SK-N-SH (cell line): ENCODE measurements at regions not wholly inside any gene's neighbourhood (a gene's known extent, or its start where the extent isn't known, plus 50 kb on each side); places are given as distances from the start of the nearest gene placed in this dataset.

Source experiments
- CTCF ChIA-PET: fragments of 300-600, 350-600 bp; formaldehyde crosslinking; extraction: SDS; loops from one replicate; lab custom pipeline; 2021; lab: Yijun Ruan, JAX
- POLR2A ChIA-PET: fragments of 350-600 bp; sonication (Branson Sonifier 250); formaldehyde crosslinking; extraction: SDS; loops from one replicate; lab custom pipeline; 2020; ENCODE audit warnings: antibody characterized with exemption, inconsistent platforms; lab: Yijun Ruan, JAX
- DNase-seq: peaks from one replicate; pipeline ENCODE4 v3.0.0; 2012
- H2AFZ ChIP-seq: fragments of 200-600 bp; sonication (generic); 2 replicates; pipeline ENCODE4 v1.8.1; 2016; ENCODE audit warnings: antibody characterized with exemption, mild to moderate bottlenecking, low read depth
- H3F3A ChIP-seq: fragments of 200-600 bp; sonication (generic); replicated peaks from 2 replicates; pipeline ENCODE3; 2016; ENCODE audit warnings: antibody characterized with exemption, mild to moderate bottlenecking; ENCODE audit not compliant: insufficient read depth
- H3K27ac ChIP-seq, 2 experiments: fragments of 200-500 bp in 1 of 2; fragments of 200-600 bp in 1 of 2; sonication (Bioruptor generic) in 1 of 2; sonication (generic), shearing (Covaris generic) in 1 of 2; 2 replicates each; pipeline versions ENCODE4 v1.5.1 to v1.6.1; 2014 to 2016; ENCODE audit warnings: low read depth in 2 of 2, inconsistent platforms in 1 of 2, low read length in 1 of 2, mild to moderate bottlenecking in 1 of 2, mixed read lengths in 1 of 2
- H3K27me3 ChIP-seq: fragments of 200-600 bp; sonication (generic), shearing (Covaris generic); 2 replicates; pipeline ENCODE4 v1.6.1; 2016; ENCODE audit warnings: mixed run types; ENCODE audit not compliant: insufficient read depth
- H3K36me3 ChIP-seq, 2 experiments: fragments of 200-500 bp in 1 of 2; fragments of 200-600 bp in 1 of 2; sonication (Bioruptor generic) in 1 of 2; sonication (generic) in 1 of 2; replicated peaks in 1 of 2; 2 replicates each; pipeline versions ENCODE3 to v1.5.1; 2014 to 2016; ENCODE audit warnings: low read length in 1 of 2, mild to moderate bottlenecking in 1 of 2; ENCODE audit not compliant: insufficient read depth in 2 of 2, control insufficient read depth in 1 of 2
- H3K4me1 ChIP-seq, 2 experiments: fragments of 200-500 bp in 1 of 2; fragments of 200-600 bp in 1 of 2; sonication (Bioruptor generic) in 1 of 2; sonication (generic), shearing (Covaris generic) in 1 of 2; 2 replicates each; pipeline versions ENCODE4 v1.5.1 to v1.6.1; 2014 to 2016; ENCODE audit warnings: low read depth in 1 of 2, low read length in 1 of 2, mixed run types in 1 of 2; ENCODE audit not compliant: insufficient read depth in 2 of 2, control insufficient read depth in 1 of 2
- H3K4me2 ChIP-seq: fragments of 200-600 bp; sonication (generic), shearing (Covaris generic); 2 replicates; pipeline ENCODE4 v1.6.1; 2017; ENCODE audit warnings: mixed run types
- H3K4me3 ChIP-seq, 2 experiments: fragments of 200-500 bp in 1 of 2; fragments of 200-600 bp in 1 of 2; sonication (Bioruptor generic) in 1 of 2; sonication (generic), shearing (Covaris generic) in 1 of 2; 2 replicates each; pipeline versions ENCODE4 v1.5.1 to v1.8.1; 2014 to 2016; ENCODE audit warnings: low read depth in 2 of 2, inconsistent platforms in 1 of 2, low read length in 1 of 2, mild to moderate bottlenecking in 1 of 2, mixed read lengths in 1 of 2, moderate library complexity in 1 of 2
- H3K79me2 ChIP-seq: fragments of 200-600 bp; sonication (generic); 2 replicates; pipeline ENCODE4 v1.8.1; 2017; ENCODE audit warnings: mild to moderate bottlenecking; ENCODE audit not compliant: insufficient read depth
- H3K9ac ChIP-seq: fragments of 200-600 bp; sonication (generic); 2 replicates; pipeline ENCODE4 v1.6.1; 2017; ENCODE audit warnings: mixed run types
- H3K9me2 ChIP-seq: fragments of 200-600 bp; sonication (generic); 2 replicates; pipeline ENCODE4 v1.6.1; 2017; ENCODE audit warnings: mixed run types
- H3K9me3 ChIP-seq: fragments of 200-600 bp; sonication (generic); 2 replicates; pipeline ENCODE4 v1.6.1; 2017; ENCODE audit warnings: mixed run types, mild to moderate bottlenecking, moderate library complexity
- H4K20me1 ChIP-seq: fragments of 200-600 bp; sonication (generic); 2 replicates; pipeline ENCODE4 v1.6.1; 2017; ENCODE audit warnings: mild to moderate bottlenecking, mixed run types; ENCODE audit not compliant: insufficient read depth
- CHD2 ChIP-seq: fragments of 150-350 bp; IDR thresholded peaks from 2 replicates; pipeline ENCODE4 v1.6.1; 2018; ENCODE audit warnings: low read length; ENCODE audit not compliant: partially characterized antibody
- CTCF ChIP-seq: fragments of 200-600 bp; sonication (generic); IDR thresholded peaks from 2 replicates; pipeline ENCODE4 v1.6.1; 2017; ENCODE audit warnings: antibody characterized with exemption, mild to moderate bottlenecking, moderate library complexity
- EZH2phosphoT487 ChIP-seq: fragments of 200-600 bp; sonication (generic); IDR thresholded peaks from 2 replicates; pipeline ENCODE4 v1.6.1; 2017; ENCODE audit warnings: low read depth, mixed run types, mild to moderate bottlenecking, antibody characterized with exemption, moderate library complexity, borderline replicate concordance
- FOSL2 ChIP-seq: IDR thresholded peaks from 2 replicates; pipeline ENCODE4 v1.4.0; 2012; ENCODE audit warnings: low read depth, mild to moderate bottlenecking, moderate library complexity, borderline replicate concordance
- GATA2 ChIP-seq: sonication (generic); formaldehyde crosslinking; IDR thresholded peaks from 2 replicates; pipeline ENCODE4 v1.5.0; 2020; ENCODE audit warnings: mild to moderate bottlenecking, missing genetic modification reagents
- IRF3 ChIP-seq: fragments of 150-350 bp; IDR thresholded peaks from 2 replicates; pipeline ENCODE4 v1.6.1; 2016; ENCODE audit warnings: mild to moderate bottlenecking, low read depth, low read length
- JUND ChIP-seq: IDR thresholded peaks from 2 replicates; pipeline ENCODE4 v1.4.0; 2012
- MEF2A ChIP-seq: IDR thresholded peaks from 2 replicates; pipeline ENCODE4 v1.4.0; 2012; ENCODE audit warnings: low read depth, borderline replicate concordance
- NRF1 ChIP-seq: IDR thresholded peaks from 2 replicates; pipeline ENCODE4 v1.6.1; 2012; ENCODE audit warnings: low read depth, mild to moderate bottlenecking, low read length
- PBX3 ChIP-seq: IDR thresholded peaks from 2 replicates; pipeline ENCODE4; 2012
- POLR2AphosphoS5 ChIP-seq: IDR thresholded peaks from 2 replicates; pipeline ENCODE4 v1.6.1; 2012; ENCODE audit warnings: low read depth, low read length
- RAD21 ChIP-seq: IDR thresholded peaks from 2 replicates; pipeline ENCODE4 v1.6.1; 2012; ENCODE audit warnings: mild to moderate bottlenecking, low read length
- RCOR1 ChIP-seq: fragments of 150-350 bp; IDR thresholded peaks from 2 replicates; pipeline ENCODE4 v1.6.1; 2017; ENCODE audit warnings: antibody characterized with exemption, low read length
- REST ChIP-seq: IDR thresholded peaks from 2 replicates; pipeline ENCODE4 v1.6.1; 2012; ENCODE audit warnings: mild to moderate bottlenecking, low read depth, low read length, moderate library complexity
- RFX5 ChIP-seq: IDR thresholded peaks from 2 replicates; pipeline ENCODE4 v1.6.1; 2012; ENCODE audit warnings: mild to moderate bottlenecking, improper control_type of control experiment, low read length
- RXRA ChIP-seq: IDR thresholded peaks from 2 replicates; pipeline ENCODE4 v1.4.0; 2012; ENCODE audit warnings: low read depth, mild to moderate bottlenecking, borderline replicate concordance
- SIN3A ChIP-seq: IDR thresholded peaks from 2 replicates; pipeline ENCODE4 v1.6.1; 2012; ENCODE audit warnings: low read depth, mild to moderate bottlenecking, low read length, moderate library complexity, borderline replicate concordance
- SMC3 ChIP-seq: IDR thresholded peaks from 2 replicates; pipeline ENCODE4 v1.6.1; 2012; ENCODE audit warnings: low read depth, low read length, improper control_type of control experiment
- TAF1 ChIP-seq: IDR thresholded peaks from 2 replicates; pipeline ENCODE4 v1.6.1; 2012; ENCODE audit warnings: low read depth, mild to moderate bottlenecking, low read length, moderate library complexity, borderline replicate concordance
- TCF12 ChIP-seq: IDR thresholded peaks from 2 replicates; pipeline ENCODE4 v1.4.0; 2012
- WGBS: methylation state at CpG from one replicate; pipeline ENCODE4 v1.1.6; 2017; ENCODE audit warnings: low lambda C conversion rate; 5-methylcytosine and 5-hydroxymethylcytosine counted together

- no peak overlapping the region for H2AFZ ChIP-seq
- no peaks in the 10 kb centered on the region for H3K4me1 ChIP-seq
- no peaks in the 10 kb centered on the region for H3K9me3 ChIP-seq
- no peaks in the 10 kb centered on the region; the same call in 1 of the 2 replicates for H3K9me2 ChIP-seq
- no peak overlapping the region for H3K9ac ChIP-seq
- no peaks in the 10 kb centered on the region for H3K36me3 ChIP-seq
- ChIA-PET CTCF (interaction anchor here (0.6 kb wide), 1 partner anchor 1050 kb away, joined by 3 read pairs; no protein-coding TSS in a partner anchor), POLR2A (no interaction called here)
- no peak overlapping the region for H3K4me3 ChIP-seq
- H3K27me3 ChIP-seq = no peaks in the 10 kb centered on the region
- WGBS = 39% methylated on average over 1 of the region's 1 CpG
- no peak overlapping the region for H3K27ac ChIP-seq
- no peak for DNase-seq
- TF ChIP-seq REST = no peak
- no peak for TF ChIP-seq CTCF
- TF ChIP-seq PBX3 = no peak
- no peak for TF ChIP-seq IRF3
- TF ChIP-seq TAF1 = no peak
- no peak for TF ChIP-seq TCF12
- TF ChIP-seq MEF2A = no peak
- no peak for TF ChIP-seq RXRA
- TF ChIP-seq FOSL2 = no peak
- no peak for TF ChIP-seq RAD21
- TF ChIP-seq GATA2 = no peak
- TF ChIP-seq RFX5 = no peak
- no peak for TF ChIP-seq JUND
- TF ChIP-seq CHD2 = no peak
- no peak for TF ChIP-seq POLR2AphosphoS5
- TF ChIP-seq SIN3A = no peak
- no peak for TF ChIP-seq NRF1
- TF ChIP-seq EZH2phosphoT487 = no peak
- no peak for TF ChIP-seq SMC3
- TF ChIP-seq RCOR1 = no peak
- no peaks in the 10 kb centered on the region for H4K20me1 ChIP-seq
- H3K79me2 ChIP-seq = no peaks in the 10 kb centered on the region
- no peak overlapping the region for H3K4me2 ChIP-seq
- no peaks in the 10 kb centered on the region for H3F3A ChIP-seq
Measured at GRCh38 chr10:55065185-55065584, 264.2 kb upstream of the PCDH15 start.
